Heart left ventricle (tissue), 16 donors: ENCODE measurements at regions not wholly inside any gene's neighbourhood (a gene's known extent, or its start where the extent isn't known, plus 50 kb on each side); places are given as distances from the start of the nearest gene placed in this dataset.

Experiments used
- ATAC-seq, 4 donors: fragments of 200-7000 bp; cut with Tn5 transposase; one replicate each; pipeline ENCODE4 v1.9.1; 2020 to 2022; ENCODE audit warnings: moderate library complexity in 4 of 4, mild to moderate bottlenecking in 3 of 4, moderate number of reproducible peaks in 1 of 4
- DNase-seq, 5 donors: peaks; one replicate each; pipeline ENCODE4 v3.0.0-alpha.2; 2020
- H3K27ac ChIP-seq, 12 donors: fragments of 200-600 bp; sonication (generic) in 4 of 12; one replicate each; pipeline versions ENCODE4 v1.5.0 to v1.8.0; 2016 to 2022; ENCODE audit warnings: mild to moderate bottlenecking in 2 of 12
- H3K27me3 ChIP-seq, 9 donors: fragments of 200-600 bp; sonication (generic) in 2 of 9; one replicate each; pipeline versions ENCODE4 v1.5.1 to v1.8.0; 2016 to 2022; ENCODE audit warnings: mild to moderate bottlenecking in 3 of 9
- H3K36me3 ChIP-seq, 9 donors: fragments of 200-600 bp; sonication (generic) in 2 of 9; one replicate each; pipeline versions ENCODE4 v1.5.0 to v1.8.0; 2018 to 2022; ENCODE audit warnings: mild to moderate bottlenecking in 2 of 9
- H3K4me1 ChIP-seq, 12 donors: fragments of 200-600 bp; sonication (generic) in 4 of 12; one replicate each; pipeline versions ENCODE4 v1.5.0 to v1.8.0; 2016 to 2022; ENCODE audit warnings: mild to moderate bottlenecking in 3 of 12
- H3K4me3 ChIP-seq, 12 donors: fragments of 200-600 bp; sonication (generic) in 4 of 12; one replicate each; pipeline versions ENCODE4 v1.5.0 to v1.8.0; 2017 to 2022; ENCODE audit warnings: mild to moderate bottlenecking in 9 of 12, moderate library complexity in 4 of 12
- H3K9me3 ChIP-seq, 12 donors: fragments of 200-600 bp; sonication (generic) in 4 of 12; one replicate each; pipeline versions ENCODE4 v1.5.0 to v1.8.0; 2016 to 2022; ENCODE audit warnings: mild to moderate bottlenecking in 1 of 12
- POLR2A ChIP-seq, 2 donors: fragments of 450-650 bp; IDR thresholded peaks; one replicate each; pipeline ENCODE4 v1.6.1; 2017; ENCODE audit warnings: antibody characterized with exemption in 2 of 2, mild to moderate bottlenecking in 2 of 2, moderate library complexity in 2 of 2
- WGBS, 4 donors: extraction: QIAGEN DNeasy Blood & Tissue Kit in 2 of 4; methylation state at CpG; one replicate each; pipeline versions ENCODE4 v1.1.5 to v1.1.7; 2013 to 2018; 5-methylcytosine and 5-hydroxymethylcytosine counted together
- intact Hi-C, 10 donors: fragments of 100-400 bp; cut with DNase I; formaldehyde crosslinking; loops; one replicate each; pipeline versions ENCODE4 v1.11.1 to v1.14.2; 2022
- TF ChIP-seq, protein P1 (sequence below), 12 donors: fragments of 200-600 bp; sonication (generic) in 4 of 12; IDR thresholded peaks; one replicate each; pipeline versions ENCODE4 v1.5.0 to v1.8.0; 2018 to 2022; ENCODE audit warnings: antibody characterized with exemption in 12 of 12, mild to moderate bottlenecking in 5 of 12
- donor health status: ischemic (EF 13 %, LVEDD 7.1; RV severe dilation, severe dysfunction).
- donor health status: healthy with polysubstance abuse.
- donor health status: DM: no; HTN: yes; CAD: no.
- donor health status: DM: no; HTN: no; CAD: no.
- donor health status: ischemic (EF 25% LVEDD 6.9; RV normal size, moderate dysfunction).
- donor health status: ischemic (EF 25% LVEDD 5.7; RV mildly dilated, moderate dysfunction).
- donor health status: healthy.
- donor health status: DM: yes; HTN: yes; CAD: no.
- donor health status: ischemic (EF 35%, LVEDD 5.7; RV mildly dilated, moderate dysfunction).
- donor health status: nonischemic (EF 11% LVEDD 7.7; RV severe dilation, severe dysfunction).
- donor health status: DM: yes; HTN: yes; CAD: no.
- donor health status: PGD.
- donor health status: ischemic (EF 29% LVEDD 5.4; RV normal size, mild dysfunction).
- donor health status: nonischemic (EF 23%, LVEDD 6.1; RV moderate dilation, normal function).

DNA sequence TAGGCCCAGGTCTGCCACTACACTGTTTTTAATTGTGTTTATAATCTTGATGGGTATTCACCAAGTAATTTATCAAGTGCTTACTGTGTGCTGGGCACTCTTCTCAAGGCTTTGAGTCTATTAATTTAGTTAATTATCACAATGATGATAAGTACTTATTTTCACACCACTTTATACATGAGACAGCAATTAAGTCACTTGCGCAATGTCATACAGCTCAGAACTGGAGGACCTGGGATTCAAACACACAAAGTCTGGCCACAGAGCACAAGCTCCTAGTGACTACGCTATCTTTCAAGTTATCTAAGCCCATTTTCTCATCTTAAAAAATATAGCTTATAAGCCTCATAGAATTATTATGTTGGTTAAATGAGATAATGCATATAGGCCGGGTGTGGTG is 85.0 kb downstream of the LLPH start:
- Histone ChIP-seq H3K4me3 (no peak overlapping the region), H3K27ac (no peak overlapping the region), H3K4me1 (no peaks in the 10 kb centered on the region), H3K36me3 (no peaks in the 10 kb centered on the region), H3K27me3 (peaks cover 0 to 1% (median 0%) of the 10 kb centered on the region in 9 donors), H3K9me3 (no peaks in the 10 kb centered on the region)
- DNase-seq: no peak
- WGBS, 4 donors: 80 to 97% (median 95%) methylated on average over 3 of the region's 3 CpGs
- TF ChIP-seq, protein P1, sequence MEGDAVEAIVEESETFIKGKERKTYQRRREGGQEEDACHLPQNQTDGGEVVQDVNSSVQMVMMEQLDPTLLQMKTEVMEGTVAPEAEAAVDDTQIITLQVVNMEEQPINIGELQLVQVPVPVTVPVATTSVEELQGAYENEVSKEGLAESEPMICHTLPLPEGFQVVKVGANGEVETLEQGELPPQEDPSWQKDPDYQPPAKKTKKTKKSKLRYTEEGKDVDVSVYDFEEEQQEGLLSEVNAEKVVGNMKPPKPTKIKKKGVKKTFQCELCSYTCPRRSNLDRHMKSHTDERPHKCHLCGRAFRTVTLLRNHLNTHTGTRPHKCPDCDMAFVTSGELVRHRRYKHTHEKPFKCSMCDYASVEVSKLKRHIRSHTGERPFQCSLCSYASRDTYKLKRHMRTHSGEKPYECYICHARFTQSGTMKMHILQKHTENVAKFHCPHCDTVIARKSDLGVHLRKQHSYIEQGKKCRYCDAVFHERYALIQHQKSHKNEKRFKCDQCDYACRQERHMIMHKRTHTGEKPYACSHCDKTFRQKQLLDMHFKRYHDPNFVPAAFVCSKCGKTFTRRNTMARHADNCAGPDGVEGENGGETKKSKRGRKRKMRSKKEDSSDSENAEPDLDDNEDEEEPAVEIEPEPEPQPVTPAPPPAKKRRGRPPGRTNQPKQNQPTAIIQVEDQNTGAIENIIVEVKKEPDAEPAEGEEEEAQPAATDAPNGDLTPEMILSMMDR (IDR thresholded peaks at IDR 0.05): no peak
- intact Hi-C loops: no loop called here
- no peak for ATAC-seq

DNA sequence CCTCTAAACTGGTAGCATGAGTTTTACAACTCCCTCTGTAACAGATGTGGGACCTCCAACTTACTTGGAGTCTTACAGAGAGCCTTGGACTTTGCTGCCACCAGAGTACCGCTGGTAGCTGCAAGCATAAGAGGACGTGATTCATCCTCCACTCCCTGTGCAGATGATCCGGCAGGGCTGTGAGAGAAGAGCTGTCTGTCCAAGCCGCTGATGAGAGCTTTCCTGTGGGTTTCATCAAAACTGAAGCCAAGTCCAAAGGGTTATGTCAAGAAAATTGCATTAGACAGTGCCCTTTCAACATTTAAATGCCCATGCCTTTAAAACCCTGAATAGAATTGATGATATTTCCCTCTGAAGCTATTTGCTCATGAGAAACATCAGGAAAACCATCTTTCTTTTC is 85.8 kb downstream of the LLPH start:
- ATAC-seq (no peak), DNase-seq (no peak)
- H3K27ac ChIP-seq: no peak overlapping the region
- no peaks in the 10 kb centered on the region for H3K4me1 ChIP-seq
- peaks cover 0 to 3% (median 0%) of the 10 kb centered on the region in 9 donors for H3K27me3 ChIP-seq
- WGBS, 4 donors: 53 to 86% (median 71%) methylated on average over 4 of the region's 4 CpGs
- TF ChIP-seq, protein P1 (IDR thresholded peaks at IDR 0.05): no peak
- TF ChIP-seq POLR2A (IDR thresholded peaks at IDR 0.05): no peak
- intact Hi-C loops: no loop called here
- no peaks in the 10 kb centered on the region for H3K36me3 ChIP-seq
- H3K9me3 ChIP-seq: no peaks in the 10 kb centered on the region
- no peak overlapping the region for H3K4me3 ChIP-seq

DNA sequence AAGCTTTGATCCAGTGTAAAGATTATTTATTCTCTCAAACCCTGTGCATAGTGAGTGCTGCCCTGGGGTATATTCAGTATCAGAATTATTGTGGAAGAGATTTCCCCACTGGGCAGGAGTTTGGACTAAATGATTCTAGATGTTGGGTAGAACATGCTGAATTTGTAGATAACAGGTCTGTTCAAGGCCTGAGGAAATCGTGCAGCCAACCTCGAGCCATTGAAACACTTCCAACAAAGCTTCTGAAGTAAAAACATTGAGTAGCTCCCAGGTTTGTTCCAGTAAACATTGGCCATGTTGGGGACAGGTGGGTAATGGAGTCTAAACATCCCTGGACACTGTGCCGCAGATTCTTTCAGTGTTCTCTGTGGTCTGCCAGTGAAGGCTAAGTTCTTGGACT is 87.5 kb downstream of the LLPH start:
- Histone ChIP-seq H3K4me1 (no peaks in the 10 kb centered on the region), H3K9me3 (no peaks in the 10 kb centered on the region), H3K4me3 (no peak overlapping the region), H3K36me3 (no peaks in the 10 kb centered on the region), H3K27ac (no peak overlapping the region), H3K27me3 (peaks cover 0 to 3% (median 0%) of the 10 kb centered on the region in 9 donors)
- TF ChIP-seq, protein P1 (IDR thresholded peaks at IDR 0.05): no peak
- TF ChIP-seq POLR2A (IDR thresholded peaks at IDR 0.05): no peak
- ATAC-seq (no peak), DNase-seq (no peak)
- intact Hi-C loops: no loop called here
- WGBS, 4 donors: 60 to 81% (median 80%) methylated on average over 3 of the region's 3 CpGs

DNA sequence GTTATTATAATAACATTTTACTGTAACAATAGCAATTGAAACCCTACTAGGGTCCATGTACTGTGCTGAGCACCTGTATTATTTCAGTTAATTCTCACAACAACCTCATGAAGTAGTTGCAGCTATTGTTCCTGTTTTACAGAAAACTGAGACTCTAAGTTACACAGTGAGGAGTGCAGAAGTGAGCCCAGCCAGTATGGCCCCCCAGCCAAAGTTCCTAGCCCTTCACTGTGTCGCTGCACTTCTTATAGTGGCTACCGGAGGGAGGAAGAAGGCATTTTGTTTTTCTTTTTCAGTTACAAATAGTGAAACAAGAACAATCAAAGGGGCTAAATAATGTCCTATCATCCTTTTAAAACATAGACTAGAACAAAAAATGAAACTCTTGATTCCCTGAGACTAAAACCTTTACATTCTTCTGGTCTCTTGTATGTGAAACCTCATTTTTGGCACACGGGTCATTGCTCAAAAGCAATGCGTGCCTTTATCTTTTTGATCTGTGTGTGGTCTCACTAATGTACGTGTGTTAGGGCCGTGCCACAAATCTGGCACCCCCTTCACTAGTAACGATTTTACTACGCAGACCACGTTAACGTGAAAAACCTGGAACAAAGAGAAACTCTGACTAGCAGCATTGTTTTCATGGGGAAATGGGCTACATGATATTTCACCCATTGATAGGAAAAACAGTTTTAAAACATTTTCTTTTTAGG is 88.7 kb downstream of the LLPH start:
- no peak overlapping the region for H3K4me3 ChIP-seq
- TF ChIP-seq, protein P1 (IDR thresholded peaks at IDR 0.05): no peak
- no peak for TF ChIP-seq POLR2A (IDR thresholded peaks at IDR 0.05)
- ATAC-seq (no peak), DNase-seq (no peak)
- H3K9me3 ChIP-seq: no peaks in the 10 kb centered on the region
- WGBS, 4 donors: 83 to 92% (median 86%) methylated on average over 10 of the region's 10 CpGs
- peaks cover 0 to 3% (median 0%) of the 10 kb centered on the region in 9 donors for H3K27me3 ChIP-seq
- no peaks in the 10 kb centered on the region for H3K36me3 ChIP-seq
- H3K27ac ChIP-seq: no peak overlapping the region
- intact Hi-C loops: no loop called here
- H3K4me1 ChIP-seq: peaks cover 0 to 2% (median 0%) of the 10 kb centered on the region in 12 donors
